Left ventricle myocardium inferior (tissue), 1 donor: ENCODE measurements at regions not wholly inside any gene's neighbourhood (a gene's known extent, or its start where the extent isn't known, plus 50 kb on each side); places are given as distances from the start of the nearest gene placed in this dataset.

Experiments used
- DNase-seq: peaks from one replicate; pipeline ENCODE4 v3.0.0-alpha.2; 2020
- H3K27ac ChIP-seq: fragments of 200-600 bp; replicated peaks from 2 replicates; pipeline ENCODE4 v1.8.0; 2021
- H3K27me3 ChIP-seq: fragments of 200-600 bp; 2 replicates; pipeline ENCODE4 v1.8.0; 2021; ENCODE audit warnings: low read depth
- H3K36me3 ChIP-seq: fragments of 200-600 bp; 2 replicates; pipeline ENCODE4 v1.8.0; 2021
- H3K4me1 ChIP-seq: fragments of 200-600 bp; 2 replicates; pipeline ENCODE4 v1.8.0; 2021
- H3K4me3 ChIP-seq: fragments of 200-600 bp; 2 replicates; pipeline ENCODE4 v1.8.0; 2021; ENCODE audit warnings: mild to moderate bottlenecking, moderate library complexity
- H3K9me3 ChIP-seq: fragments of 200-600 bp; replicated peaks from 2 replicates; pipeline ENCODE4 v1.8.0; 2021
- intact Hi-C: fragments of 100-400 bp; cut with micrococcal nuclease; formaldehyde crosslinking; loops from one replicate; pipeline ENCODE4 v1.11.0; 2022
- TF ChIP-seq, protein P1 (sequence below): fragments of 200-600 bp; IDR thresholded peaks from 2 replicates; pipeline ENCODE4 v1.8.0; 2021; ENCODE audit warnings: antibody characterized with exemption, mild to moderate bottlenecking, borderline replicate concordance
- donor health status: DM: no; HTN: yes; CAD: no; lungs with severe emphysema.

DNA sequence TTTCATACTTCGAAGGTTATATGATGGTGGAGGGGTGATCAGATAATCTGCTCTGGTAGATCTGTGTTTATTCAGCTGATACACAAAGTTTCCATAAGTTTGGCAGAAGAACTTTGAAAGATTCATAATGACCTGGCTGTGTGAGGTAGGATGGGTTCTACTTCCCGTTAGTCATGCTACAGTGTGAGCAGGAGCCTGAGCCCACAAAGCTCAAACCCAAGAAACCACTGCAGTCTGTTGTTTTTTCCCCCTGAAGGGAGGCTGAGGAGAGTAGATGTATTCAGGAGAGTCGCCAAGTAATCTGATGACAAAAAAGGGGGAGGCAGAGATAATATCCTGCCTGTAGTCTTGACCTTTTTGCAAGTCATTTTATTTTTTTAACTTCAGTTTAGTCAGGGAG, 52.8 kb upstream of the PPP3CA start:
- TF ChIP-seq, protein P1, sequence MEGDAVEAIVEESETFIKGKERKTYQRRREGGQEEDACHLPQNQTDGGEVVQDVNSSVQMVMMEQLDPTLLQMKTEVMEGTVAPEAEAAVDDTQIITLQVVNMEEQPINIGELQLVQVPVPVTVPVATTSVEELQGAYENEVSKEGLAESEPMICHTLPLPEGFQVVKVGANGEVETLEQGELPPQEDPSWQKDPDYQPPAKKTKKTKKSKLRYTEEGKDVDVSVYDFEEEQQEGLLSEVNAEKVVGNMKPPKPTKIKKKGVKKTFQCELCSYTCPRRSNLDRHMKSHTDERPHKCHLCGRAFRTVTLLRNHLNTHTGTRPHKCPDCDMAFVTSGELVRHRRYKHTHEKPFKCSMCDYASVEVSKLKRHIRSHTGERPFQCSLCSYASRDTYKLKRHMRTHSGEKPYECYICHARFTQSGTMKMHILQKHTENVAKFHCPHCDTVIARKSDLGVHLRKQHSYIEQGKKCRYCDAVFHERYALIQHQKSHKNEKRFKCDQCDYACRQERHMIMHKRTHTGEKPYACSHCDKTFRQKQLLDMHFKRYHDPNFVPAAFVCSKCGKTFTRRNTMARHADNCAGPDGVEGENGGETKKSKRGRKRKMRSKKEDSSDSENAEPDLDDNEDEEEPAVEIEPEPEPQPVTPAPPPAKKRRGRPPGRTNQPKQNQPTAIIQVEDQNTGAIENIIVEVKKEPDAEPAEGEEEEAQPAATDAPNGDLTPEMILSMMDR, result no peak
- no peak for DNase-seq
- no peak overlapping the region for H3K27ac ChIP-seq
- H3K9me3 ChIP-seq, result peaks cover under 1% of the 10 kb centered on the region
- H3K27me3 ChIP-seq, result no peaks in the 10 kb centered on the region
- H3K36me3 ChIP-seq, result no peaks in the 10 kb centered on the region
- H3K4me1 ChIP-seq, result no peaks in the 10 kb centered on the region
- no peak overlapping the region for H3K4me3 ChIP-seq
- intact Hi-C loops, result no loop called here

- intact Hi-C loops, result no loop called here
- Histone ChIP-seq H3K9me3 (no peaks in the 10 kb centered on the region), H3K27me3 (no peaks in the 10 kb centered on the region), H3K4me3 (no peak overlapping the region), H3K4me1 (no peaks in the 10 kb centered on the region), H3K36me3 (no peaks in the 10 kb centered on the region), H3K27ac (no peak overlapping the region)
- TF ChIP-seq, protein P1, result no peak
- DNase-seq, result no peak
Observed at GRCh38 chr4:101398807-101399206, 51.5 kb upstream of the PPP3CA start.
